OCI-M2 (cell line): ENCODE measurements at regions not wholly inside any gene's neighbourhood (a gene's known extent, or its start where the extent isn't known, plus 50 kb on each side); places are given as distances from the start of the nearest gene placed in this dataset.

Experiments
- DNase-seq: peaks from one replicate; lab custom pipeline; 2025; ENCODE audit not compliant: unreplicated experiment; lab: John Stamatoyannopoulos, UW

DNA sequence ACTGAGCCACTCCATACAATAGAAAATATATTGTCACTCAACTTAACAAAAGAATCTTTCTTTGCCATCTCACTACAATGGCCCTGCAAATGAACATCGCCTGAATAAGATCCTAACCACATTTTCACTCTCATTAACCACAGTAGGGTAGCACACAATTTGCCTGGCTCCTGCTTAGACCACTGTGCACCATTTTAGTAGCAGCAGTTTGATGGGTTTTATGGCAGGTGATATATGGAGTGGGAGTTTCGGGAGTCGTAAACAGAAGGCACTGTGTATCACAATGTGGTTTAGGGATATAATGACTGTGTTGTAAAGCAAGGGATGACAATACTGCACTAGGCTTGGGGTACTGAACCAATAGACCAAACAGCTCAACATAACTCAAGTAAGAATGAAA is 617.4 kb downstream of the BCL11A start:
- DNase-seq, result no peak

DNA sequence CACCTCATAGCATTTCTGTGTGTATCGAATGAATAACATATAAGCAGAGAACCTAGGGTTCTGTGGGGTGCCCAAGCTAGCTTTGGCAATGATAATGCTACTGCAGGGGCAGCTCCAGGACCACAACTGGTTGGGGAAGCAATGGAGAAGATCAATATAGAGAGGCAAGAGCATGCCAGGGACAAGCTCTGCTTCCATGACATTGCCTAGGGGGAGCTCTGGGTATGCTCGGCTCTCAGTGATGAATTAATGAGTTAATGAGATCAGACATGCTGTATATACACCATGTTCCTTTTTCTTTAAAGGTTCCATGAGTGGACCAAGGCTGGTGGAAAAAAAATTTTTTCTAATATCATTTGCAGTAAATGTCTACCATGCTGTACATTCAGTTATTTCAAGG is 618.4 kb downstream of the BCL11A start:
- DNase-seq, result no peak

DNA sequence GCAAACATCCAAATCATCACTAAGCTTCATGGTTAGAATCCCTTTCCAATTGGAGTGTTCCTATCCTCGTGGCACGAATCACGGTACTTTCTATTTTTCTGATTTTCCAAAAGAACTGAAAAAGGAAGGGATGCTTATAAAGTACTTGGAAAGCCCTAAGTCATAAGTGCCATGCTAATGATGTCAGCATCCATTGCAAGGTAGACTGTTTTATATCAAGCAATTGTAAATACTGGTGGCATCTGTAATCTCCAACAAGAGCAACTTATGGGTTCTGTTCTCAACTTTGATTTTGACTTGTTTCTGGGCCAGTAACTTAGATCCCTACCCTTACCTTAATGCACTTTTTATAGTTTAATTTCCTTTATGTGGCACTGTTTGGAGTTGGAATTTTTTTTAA is 619.5 kb downstream of the BCL11A start:
- DNase-seq, result no peak

DNA sequence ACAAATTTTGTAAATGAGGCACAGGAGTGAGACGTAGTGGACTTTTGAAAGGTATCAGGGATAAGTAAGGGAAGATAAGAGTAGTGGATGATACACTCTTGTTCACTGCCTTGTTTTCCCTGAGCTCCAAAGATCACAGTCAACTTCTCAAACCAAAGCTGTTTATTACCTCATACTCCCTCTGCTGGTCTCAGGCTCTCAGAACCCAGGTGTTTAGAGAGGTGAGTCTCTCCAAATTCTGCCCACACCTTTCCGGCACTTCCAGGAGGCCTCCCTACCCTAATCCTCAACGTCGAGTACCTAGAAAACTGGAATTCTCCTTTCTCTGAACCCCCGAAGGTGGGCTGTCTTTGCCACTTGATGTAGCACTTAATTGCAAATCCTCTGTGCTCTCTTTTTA is 621.1 kb downstream of the BCL11A start:
- DNase-seq, result no peak

DNA sequence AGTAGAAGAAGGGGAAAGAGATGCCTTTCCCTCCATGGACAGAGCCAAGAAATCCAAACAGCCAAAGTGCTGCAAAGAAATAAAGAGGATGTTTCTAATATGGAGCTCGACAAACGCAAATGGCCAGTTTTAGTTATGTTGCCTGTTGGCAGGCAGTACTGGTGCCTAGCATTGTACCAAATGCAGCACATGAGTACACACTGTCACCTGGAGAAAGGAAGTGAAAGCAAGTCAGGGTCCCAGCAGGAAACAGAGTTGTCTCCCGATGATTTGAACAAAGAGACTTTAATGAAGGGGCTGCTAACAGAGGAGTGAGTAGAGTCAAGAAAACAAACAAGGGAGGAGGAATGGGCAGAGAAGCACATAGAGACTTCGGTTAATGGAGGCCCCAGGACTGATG is 623.0 kb downstream of the BCL11A start:
- no peak for DNase-seq

DNA sequence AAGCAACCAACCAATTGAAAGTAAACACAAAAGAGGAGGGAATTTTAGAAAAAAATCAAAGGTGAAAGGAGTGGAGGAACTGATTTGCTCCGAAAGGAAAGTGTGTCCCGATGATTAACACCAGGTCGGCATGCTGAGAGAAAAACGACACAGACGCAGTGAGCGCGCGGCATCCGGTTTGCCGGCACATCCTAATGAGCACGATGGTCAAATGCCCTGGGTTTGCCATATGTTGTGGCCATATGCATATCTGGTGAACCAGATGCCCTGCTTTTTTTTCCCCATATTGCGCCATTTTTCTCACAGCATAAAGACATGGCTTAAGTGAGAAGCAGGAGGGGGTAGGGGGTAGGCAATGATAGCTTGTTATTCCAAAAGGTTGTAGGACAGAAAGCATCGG is 626.7 kb downstream of the BCL11A start:
- no peak for DNase-seq

DNA sequence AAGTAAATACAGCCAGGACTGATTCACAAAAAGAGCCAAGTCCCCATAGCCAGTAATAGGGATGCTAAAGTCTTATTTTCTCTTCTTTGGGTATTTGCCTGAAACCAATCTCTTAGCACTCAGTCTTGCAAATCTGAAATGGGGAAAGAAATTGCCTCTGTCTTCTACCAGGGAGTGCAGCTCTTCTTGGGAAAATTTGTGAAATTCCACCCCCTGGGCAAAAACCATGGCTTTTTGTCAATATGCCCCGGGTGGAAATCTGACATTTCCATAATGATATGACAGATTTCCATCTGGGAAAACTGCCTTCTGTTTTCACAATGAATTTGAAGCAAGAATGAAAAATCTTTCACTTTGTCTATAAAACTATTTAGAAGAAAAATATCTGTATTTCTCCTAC is 628.1 kb downstream of the BCL11A start:
- DNase-seq, result no peak

DNA sequence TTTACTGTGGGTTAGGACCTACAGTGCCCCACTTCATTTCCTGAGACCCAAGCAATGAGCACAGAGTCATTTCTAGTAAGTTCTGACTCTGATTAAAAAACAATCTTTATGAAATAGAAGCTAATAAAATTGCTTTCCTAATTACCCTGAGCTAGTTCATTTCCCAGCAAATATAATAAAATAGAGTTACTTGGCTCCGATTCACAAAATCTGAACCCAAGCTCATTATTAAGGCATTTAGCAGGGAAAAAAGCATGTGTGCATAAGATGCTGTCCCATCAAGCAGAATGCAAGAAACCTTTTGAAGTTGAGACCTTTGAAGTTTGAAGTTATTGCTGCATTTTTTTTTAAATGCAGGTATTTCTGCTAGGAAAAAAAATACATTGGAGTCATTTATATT is 629.1 kb downstream of the BCL11A start:
- no peak for DNase-seq

DNA sequence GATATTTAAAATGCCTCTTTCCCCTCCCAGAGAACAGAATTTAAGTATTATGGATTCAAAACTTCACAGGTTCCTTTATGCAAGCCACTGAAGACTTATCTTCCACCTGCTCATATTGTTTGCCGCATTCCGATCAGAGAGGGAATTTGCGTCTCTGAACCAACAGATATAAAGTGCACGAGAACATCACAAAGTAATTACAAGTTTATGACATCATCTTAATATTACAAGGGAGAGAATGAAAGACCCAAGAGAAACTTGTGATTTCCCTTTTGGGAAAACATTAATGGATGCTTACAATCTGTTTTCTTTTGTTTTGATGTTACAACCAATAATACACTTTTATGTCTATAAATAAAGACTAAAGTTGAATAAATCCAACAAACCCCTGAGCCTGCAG is 631.0 kb downstream of the BCL11A start:
- no peak for DNase-seq

DNA sequence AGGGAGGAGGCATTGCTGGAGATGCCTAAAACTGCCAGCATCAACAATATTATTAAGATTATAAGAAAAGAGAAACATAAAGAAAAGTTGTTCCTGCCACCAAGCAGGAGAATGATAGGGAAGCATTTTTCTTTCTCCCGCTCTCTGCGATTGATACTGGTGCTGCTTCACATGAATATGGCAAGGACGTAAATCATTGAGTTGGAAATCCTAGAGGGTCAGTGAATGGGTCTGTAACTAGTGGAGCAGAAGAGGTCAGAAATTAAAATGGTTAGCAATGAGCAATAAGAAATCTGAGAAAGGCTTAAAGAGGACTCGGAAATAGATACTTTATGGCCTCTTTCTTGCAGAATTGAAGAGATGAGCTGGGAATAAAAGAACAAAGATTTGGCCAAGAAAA is 631.7 kb downstream of the BCL11A start:
- DNase-seq, result no peak

DNA sequence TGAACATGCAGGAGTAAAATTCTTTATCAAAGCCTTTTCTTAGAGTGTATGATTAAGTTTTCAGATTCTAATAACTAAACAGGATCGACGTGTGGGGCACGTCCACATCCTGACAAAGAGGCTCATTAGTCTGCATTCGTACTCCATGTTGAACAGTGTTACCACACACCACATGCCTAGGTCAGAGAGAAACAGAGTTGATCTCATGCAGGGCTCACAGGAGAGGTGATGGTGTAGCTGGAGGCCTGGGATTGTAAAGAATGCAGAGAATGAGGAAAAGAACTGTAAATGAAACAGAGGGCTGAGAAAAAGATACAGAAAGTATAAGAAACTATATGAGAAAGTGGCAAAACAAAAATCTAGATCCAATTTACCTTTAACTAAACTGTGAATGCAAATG is 632.5 kb downstream of the BCL11A start:
- DNase-seq, result no peak

DNA sequence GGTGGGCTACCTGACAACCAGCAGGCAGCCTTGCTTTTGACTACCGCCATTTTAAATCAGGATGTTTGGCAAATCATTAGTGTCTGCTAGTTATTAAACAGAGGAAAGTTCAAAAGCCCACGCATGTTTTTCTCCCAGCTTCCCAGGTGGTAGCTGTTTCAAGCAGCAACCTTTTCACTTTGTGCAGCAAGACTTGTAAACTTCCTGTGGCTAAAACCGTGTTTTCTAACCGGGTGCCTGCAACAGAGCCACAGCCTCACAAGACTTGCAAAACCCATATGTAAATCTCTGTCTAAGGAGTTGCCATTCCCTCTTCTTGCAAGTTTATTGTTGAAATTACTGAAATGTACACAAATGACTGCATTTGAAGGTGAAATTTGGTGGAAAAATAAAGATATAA is 633.1 kb downstream of the BCL11A start:
- no peak for DNase-seq

DNA sequence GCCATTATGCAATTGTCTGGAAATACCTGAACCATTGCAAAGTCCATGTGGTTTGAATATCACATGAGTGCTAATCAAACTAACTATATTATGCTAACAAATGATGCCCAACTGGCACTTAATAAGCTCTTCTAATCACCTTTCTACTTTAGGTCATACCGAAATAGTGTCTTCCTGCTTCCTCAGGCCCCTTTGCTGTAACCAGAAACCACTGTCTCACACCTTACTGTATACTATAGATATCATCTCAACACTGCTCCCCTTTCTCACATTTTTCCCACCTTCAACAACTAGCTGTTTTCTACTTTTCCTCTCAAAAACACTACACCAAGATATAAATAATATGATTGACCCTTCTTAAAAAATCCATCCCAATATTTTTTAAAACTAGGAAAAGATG is 633.9 kb downstream of the BCL11A start:
- no peak for DNase-seq

DNA sequence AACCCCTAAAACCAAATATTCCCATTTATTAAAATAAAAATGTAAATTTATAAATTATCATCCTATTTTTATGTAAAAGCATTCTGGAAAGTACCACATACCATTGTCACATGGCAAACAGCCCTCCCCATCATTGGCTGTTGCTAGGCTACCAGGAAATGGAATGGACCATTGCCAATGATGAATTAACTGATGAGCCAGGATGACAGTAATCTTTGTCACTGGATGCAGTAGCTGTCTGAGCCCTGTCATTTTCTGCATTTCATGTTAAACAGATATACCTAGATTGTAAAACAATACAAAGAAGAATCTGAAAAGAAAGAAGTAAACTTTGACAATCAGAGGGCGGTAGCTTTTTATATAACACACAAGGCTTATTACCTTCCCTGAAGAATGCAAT is 641.4 kb downstream of the BCL11A start:
- no peak for DNase-seq

DNA sequence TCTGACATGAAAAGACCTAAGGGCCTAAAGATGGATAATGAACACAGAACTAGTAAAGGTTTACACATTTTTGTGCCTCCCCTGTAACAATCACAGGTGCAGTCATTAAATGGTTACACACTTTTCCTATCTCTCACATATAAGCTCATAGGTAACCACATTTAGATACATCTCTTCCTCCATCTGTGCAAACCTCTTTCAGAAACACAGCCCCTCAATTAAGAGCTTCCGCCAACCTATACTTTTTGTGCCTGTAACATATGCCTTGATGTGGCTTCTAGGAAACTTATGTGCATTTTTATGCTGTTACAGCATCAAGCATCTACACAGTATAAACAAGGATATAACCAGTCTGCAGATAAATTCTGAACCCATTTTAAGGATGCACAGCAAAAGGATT is 643.3 kb downstream of the BCL11A start:
- DNase-seq, result no peak

DNA sequence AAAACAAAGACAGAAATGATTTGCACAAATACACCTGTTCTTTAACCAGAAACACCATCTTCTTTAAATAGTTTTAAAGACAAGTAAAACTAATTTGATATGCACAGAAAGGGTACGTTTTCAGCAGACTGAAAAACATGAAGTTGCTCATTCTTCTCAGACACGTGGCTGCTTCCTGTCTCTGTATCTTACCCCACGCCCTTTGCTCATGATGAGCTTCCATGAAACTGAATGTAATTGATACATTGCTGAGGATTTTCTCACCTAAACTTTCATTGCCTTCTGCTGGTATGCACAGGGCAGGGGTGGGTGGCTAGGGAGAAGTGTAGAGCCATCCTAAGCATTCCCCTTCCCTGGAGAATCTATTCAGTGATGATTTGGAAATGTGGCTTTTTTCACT is 644.3 kb downstream of the BCL11A start:
- no peak for DNase-seq

DNA sequence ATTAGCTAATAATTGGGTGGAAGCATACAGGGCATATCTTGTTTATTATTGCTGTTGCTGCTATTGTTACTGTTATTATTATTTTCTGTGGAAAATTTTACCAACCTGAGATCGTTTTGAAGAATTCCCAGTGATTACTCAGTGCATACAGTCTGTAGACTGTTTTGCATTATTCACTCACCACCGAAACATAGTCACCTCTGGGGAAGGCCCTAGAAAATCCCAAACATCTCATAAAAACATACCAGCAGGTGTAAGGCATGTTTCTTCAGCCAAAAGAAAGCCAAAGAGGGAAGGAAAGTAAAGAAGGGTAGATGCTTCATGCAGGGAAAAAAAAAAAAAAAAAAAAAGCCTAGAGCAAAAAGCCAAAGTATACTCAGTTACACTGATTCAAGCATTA is 647.7 kb downstream of the BCL11A start:
- no peak for DNase-seq

DNA sequence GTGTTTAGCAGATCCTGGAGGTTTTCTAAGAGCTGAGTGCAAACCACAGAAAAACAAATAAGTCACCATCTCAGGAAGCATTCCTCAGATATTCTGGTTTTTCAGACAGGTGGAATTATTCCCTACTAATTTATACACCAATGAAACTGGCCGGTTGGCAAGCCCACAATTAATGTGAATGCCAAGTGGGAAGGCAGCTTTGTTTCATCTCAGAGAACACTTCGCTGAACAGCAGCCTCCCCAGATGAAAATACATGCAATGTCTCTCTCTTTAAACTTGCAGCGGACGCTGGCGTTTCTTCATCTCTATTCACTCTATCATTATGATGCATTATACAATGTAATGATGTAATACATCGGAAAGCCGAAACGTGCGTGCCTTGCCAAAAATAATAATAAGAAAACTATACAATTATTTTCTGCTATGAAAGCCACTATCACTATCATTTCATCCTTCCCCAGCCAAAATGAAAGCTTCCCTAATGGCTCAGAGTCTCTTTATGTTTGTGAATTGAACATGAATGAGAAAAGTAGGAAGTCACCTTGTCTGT is 649.4 kb downstream of the BCL11A start:
- no peak for DNase-seq

DNA sequence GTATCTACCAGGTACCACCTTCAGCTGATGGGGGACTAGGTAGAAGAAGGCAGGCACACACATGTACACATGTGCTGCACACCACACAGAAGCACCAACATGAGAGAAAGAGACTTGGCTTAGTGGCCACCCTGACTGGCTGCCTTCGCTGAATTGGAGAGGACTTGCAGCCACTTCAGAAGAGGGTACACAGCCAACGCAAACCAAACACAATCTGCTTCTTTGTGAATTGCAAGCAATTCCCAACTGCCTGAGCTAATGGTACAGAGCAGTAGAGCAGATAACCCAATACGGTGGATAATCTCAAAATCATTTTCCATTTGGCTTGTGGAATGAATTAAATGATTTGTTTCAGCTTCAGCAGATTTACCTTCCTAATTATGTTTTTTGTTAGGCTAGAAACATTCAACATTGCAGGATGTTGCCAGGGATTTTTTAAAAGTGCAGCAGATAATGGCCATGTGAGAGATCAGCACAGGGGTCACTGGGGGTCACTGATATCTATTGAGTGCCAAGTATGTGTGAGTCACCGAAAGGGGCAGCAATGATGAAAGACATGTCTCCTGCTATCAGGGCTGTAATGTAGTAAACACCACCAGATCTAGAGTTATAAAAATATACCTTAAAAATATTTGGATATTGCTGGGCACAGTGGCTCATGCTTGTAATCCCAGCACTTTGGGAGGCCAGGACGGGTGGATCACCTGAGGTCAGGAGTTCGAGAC is 652.6 kb downstream of the BCL11A start:
- no peak for DNase-seq

DNA sequence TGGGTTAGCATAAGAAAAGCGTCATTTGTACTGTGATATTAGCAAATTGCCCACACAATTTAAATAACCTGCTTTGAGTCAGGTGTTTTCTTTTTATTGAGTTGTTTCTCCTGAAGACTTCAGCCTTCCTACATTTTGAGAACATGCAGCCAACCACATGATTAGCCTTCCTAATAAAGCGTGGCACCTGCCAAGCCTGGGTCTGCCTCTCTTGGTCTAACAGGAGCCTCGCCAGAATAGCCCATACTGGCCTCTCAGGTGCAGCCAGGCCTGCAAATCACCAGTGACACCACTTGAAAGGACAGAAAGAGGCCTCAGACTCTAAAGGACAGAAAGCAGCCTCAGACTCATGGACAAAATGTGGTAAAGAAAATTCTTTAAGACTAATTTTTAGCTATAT is 653.8 kb downstream of the BCL11A start:
- no peak for DNase-seq

DNA sequence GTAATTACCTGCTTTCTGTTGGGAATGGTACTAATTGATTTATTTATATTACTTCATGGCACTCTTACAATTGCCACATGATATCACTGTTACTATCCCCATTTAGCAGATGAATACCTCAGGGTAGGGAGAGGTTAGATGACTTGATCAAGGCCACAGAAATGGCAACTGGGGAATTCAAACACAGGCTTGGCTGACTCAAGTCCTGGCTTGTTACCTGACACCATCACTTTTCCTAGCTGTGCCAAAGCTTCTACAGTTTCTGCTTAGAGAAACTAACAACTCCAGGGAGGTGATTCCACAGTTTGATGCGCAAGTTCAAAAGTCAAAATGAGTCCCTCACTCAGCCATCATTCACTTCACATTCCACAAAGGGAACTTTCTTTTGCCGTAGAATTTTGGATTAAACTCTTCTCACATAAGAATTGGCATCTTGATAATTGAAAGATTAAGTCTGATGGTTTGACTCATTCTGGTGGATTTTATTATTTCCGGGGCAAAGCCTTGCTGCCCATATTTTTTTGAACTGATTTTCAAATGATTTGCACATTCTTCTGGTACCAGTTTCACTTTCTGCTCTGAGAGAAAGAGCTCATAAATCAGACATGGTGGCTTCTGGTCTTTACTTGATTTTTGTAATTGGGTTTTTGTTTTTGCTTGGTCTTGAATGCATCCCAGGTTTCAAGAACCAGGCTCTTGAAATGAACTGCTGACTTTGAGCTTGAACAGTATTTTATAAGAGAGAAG is 656.8 kb downstream of the BCL11A start:
- DNase-seq, result no peak

DNA sequence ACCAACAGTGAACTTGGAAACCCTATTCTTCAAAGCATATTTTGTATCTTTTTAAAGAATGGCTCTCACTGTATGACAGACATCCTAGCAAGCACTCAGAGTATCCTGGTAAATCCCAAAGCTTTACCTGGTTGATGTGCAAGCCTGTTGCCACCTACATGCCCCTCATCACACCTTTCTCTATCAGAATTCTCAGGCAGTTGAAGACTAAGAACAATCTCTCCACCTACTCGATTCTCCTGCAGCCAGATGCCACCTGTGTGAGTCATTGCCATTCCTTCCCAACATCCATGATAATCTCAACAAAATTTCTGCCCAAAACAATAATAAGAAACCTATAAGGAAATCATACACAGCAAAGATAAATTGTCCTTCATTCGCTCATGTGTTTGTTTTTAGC is 659.8 kb downstream of the BCL11A start:
- DNase-seq, result no peak

DNA sequence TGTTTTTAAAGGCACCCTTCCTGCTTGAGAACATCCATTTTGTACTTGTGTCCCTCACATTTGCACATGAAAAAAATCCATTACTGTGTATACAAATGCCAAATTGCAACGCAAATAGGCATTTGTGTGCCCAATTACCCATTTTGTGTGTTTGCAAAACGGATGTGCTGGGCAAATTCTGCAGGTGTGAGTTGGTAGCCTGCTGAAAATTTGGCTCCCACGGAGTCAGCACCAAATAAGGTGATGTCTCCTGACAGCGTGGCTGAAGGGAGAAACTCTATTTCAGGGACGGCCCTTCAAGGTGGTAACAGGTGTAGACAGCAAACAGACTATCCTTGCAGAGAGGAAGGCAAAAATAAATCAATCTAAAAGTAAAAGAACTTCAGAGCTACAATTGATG is 661.1 kb downstream of the BCL11A start:
- no peak for DNase-seq
